Breast epithelium (tissue), 3 donors: ENCODE measurements at regions not wholly inside any gene's neighbourhood (a gene's known extent, or its start where the extent isn't known, plus 50 kb on each side); places are given as distances from the start of the nearest gene placed in this dataset.

Source experiments
- POLR2A ChIP-seq: fragments of 450-650 bp; IDR thresholded peaks from one replicate; pipeline ENCODE4 v1.6.1; 2016; ENCODE audit warnings: antibody characterized with exemption, mild to moderate bottlenecking, moderate library complexity
- TF ChIP-seq, protein P1 (sequence below), 3 donors: fragments of 450-650 bp; IDR thresholded peaks; one replicate each; pipeline ENCODE4 v1.5.1; 2016 to 2017; ENCODE audit warnings: antibody characterized with exemption in 3 of 3, mild to moderate bottlenecking in 3 of 3, moderate library complexity in 3 of 3

DNA sequence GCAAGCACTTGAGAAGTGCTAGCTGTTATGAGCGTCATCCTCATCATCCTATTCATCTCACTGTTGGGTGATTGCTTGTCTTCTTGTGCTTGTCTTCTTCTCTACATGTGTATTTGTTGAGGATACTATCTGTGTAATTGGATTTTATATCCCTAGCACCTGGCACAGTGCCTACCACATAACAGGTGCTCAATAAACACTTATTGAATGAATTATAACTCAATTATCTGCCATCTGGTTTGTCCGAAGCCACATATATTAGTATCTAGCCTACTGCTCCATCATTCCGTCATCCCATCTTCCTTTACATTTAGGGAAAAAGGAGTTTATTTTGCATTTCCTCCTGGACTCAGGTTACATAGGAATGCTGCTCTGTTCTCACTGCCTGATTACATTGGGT lies 330.4 kb upstream of the ETAA1 start:
- TF ChIP-seq, protein P1, sequence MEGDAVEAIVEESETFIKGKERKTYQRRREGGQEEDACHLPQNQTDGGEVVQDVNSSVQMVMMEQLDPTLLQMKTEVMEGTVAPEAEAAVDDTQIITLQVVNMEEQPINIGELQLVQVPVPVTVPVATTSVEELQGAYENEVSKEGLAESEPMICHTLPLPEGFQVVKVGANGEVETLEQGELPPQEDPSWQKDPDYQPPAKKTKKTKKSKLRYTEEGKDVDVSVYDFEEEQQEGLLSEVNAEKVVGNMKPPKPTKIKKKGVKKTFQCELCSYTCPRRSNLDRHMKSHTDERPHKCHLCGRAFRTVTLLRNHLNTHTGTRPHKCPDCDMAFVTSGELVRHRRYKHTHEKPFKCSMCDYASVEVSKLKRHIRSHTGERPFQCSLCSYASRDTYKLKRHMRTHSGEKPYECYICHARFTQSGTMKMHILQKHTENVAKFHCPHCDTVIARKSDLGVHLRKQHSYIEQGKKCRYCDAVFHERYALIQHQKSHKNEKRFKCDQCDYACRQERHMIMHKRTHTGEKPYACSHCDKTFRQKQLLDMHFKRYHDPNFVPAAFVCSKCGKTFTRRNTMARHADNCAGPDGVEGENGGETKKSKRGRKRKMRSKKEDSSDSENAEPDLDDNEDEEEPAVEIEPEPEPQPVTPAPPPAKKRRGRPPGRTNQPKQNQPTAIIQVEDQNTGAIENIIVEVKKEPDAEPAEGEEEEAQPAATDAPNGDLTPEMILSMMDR (IDR thresholded peaks at IDR 0.05): no peak
- TF ChIP-seq POLR2A: no peak
